Uterus (tissue), 2 donors: ENCODE measurements at regions not wholly inside any gene's neighbourhood (a gene's known extent, or its start where the extent isn't known, plus 50 kb on each side); places are given as distances from the start of the nearest gene placed in this dataset.

Experiments used
- POLR2A ChIP-seq, 2 donors: fragments of 450-650 bp; IDR thresholded peaks; one replicate each; pipeline ENCODE4 v1.6.1; 2016; ENCODE audit warnings: antibody characterized with exemption in 2 of 2, mild to moderate bottlenecking in 1 of 2, moderate library complexity in 1 of 2
- TF ChIP-seq, protein P1 (sequence below), 4 experiments: fragments of 200-600 bp in 2 of 4; fragments of 450-650 bp in 2 of 4; sonication (generic) in 2 of 4; IDR thresholded peaks; one replicate each; pipeline ENCODE4 v1.5.1; 2016 to 2019; ENCODE audit warnings: antibody characterized with exemption in 4 of 4, mild to moderate bottlenecking in 2 of 4, moderate library complexity in 1 of 4

- TF ChIP-seq, protein P1, sequence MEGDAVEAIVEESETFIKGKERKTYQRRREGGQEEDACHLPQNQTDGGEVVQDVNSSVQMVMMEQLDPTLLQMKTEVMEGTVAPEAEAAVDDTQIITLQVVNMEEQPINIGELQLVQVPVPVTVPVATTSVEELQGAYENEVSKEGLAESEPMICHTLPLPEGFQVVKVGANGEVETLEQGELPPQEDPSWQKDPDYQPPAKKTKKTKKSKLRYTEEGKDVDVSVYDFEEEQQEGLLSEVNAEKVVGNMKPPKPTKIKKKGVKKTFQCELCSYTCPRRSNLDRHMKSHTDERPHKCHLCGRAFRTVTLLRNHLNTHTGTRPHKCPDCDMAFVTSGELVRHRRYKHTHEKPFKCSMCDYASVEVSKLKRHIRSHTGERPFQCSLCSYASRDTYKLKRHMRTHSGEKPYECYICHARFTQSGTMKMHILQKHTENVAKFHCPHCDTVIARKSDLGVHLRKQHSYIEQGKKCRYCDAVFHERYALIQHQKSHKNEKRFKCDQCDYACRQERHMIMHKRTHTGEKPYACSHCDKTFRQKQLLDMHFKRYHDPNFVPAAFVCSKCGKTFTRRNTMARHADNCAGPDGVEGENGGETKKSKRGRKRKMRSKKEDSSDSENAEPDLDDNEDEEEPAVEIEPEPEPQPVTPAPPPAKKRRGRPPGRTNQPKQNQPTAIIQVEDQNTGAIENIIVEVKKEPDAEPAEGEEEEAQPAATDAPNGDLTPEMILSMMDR (IDR thresholded peaks at IDR 0.05): no peak
- TF ChIP-seq POLR2A (IDR thresholded peaks at IDR 0.05): no peak
These were observed 91.0 kb upstream of the MVB12B start for GRCh38 chr9:126235336-126236243.
